GM12865 (cell line): ENCODE measurements at regions not wholly inside any gene's neighbourhood (a gene's known extent, or its start where the extent isn't known, plus 50 kb on each side); places are given as distances from the start of the nearest gene placed in this dataset.

ENCODE experiments used
- DNase-seq: peaks from one replicate; pipeline ENCODE4 v3.0.0; 2010; ENCODE audit warnings: low read depth
- H3K4me3 ChIP-seq: 2 replicates; pipeline ENCODE4 v1.5.1; 2011; ENCODE audit warnings: mild to moderate bottlenecking, low read depth, low read length, control low read depth
- CTCF ChIP-seq: IDR thresholded peaks from 2 replicates; pipeline ENCODE4 v1.5.1; 2011; ENCODE audit warnings: low read length, control low read depth, low read depth, inconsistent platforms; ENCODE audit not compliant: insufficient read depth; ENCODE audit errors: missing control alignments

- TF ChIP-seq CTCF = no peak
- H3K4me3 ChIP-seq = no peak overlapping the region
- no peak for DNase-seq
These were observed 125.0 kb upstream of the ETV6 start for GRCh38 chr12:11524446-11524845.

- TF ChIP-seq CTCF = no peak
- DNase-seq = no peak
- H3K4me3 ChIP-seq = no peak overlapping the region
These were observed 115.4 kb upstream of the ETV6 start for GRCh38 chr12:11534064-11534463.

- no peak overlapping the region for H3K4me3 ChIP-seq
- DNase-seq = no peak
- no peak for TF ChIP-seq CTCF
These were observed 114.3 kb upstream of the ETV6 start for GRCh38 chr12:11535127-11535526.

- no peak overlapping the region for H3K4me3 ChIP-seq
- DNase-seq = no peak
- TF ChIP-seq CTCF = no peak
These were observed 110.3 kb upstream of the ETV6 start for GRCh38 chr12:11539156-11539555.

- DNase-seq = no peak
- no peak overlapping the region for H3K4me3 ChIP-seq
- no peak for TF ChIP-seq CTCF
These were observed 109.3 kb upstream of the ETV6 start for GRCh38 chr12:11540156-11540555.

GRCh38 chr12:11540615-11541310, 108.7 kb upstream of the ETV6 start:
- TF ChIP-seq CTCF = no peak
- no peak for DNase-seq

GRCh38 chr12:11542599-11542998, 106.9 kb upstream of the ETV6 start:
- DNase-seq = no peak
- H3K4me3 ChIP-seq = no peak overlapping the region
- TF ChIP-seq CTCF = no peak

More at GRCh38 chr12:11540615-11541310, 108.7 kb upstream of the ETV6 start:
- no peak overlapping the region for H3K4me3 ChIP-seq
